ENCODE measurements at regions not wholly inside any gene's neighbourhood (a gene's known extent, or its start where the extent isn't known, plus 50 kb on each side); places are given as distances from the start of the nearest gene placed in this dataset.

GRCh38 chr17:63078707-63079106, 112.7 kb downstream of the TANC2 start:
- no peaks in the 10 kb centered on the region for H4K20me1 ChIP-seq (ENCODE audit: insufficient read depth, low read length, poor library complexity, severe bottlenecking)
- no peak overlapping the region for H3K4me3 ChIP-seq (ENCODE audit: low read length, poor library complexity, severe bottlenecking)
- H3F3A ChIP-seq (ENCODE audit: low read depth): no peaks in the 10 kb centered on the region
- H3K27me3 ChIP-seq (ENCODE audit: insufficient read depth, low read length, poor library complexity, severe bottlenecking): no peaks in the 10 kb centered on the region
- no peaks in the 10 kb centered on the region for H3K9me2 ChIP-seq (replicated peaks; ENCODE audit: low read depth, low read length)
- H3K9me3 ChIP-seq (ENCODE audit: insufficient read depth, low read depth, low read length): no peaks in the 10 kb centered on the region
- no peak overlapping the region for H2AFZ ChIP-seq (ENCODE audit: low read length)
- H3K9ac ChIP-seq (ENCODE audit: low read depth, low read length, poor library complexity, severe bottlenecking): no peak overlapping the region
- H3K4me2 ChIP-seq (ENCODE audit: low read depth, low read length, poor library complexity, severe bottlenecking): no peak overlapping the region
- peaks cover 4% of the 10 kb centered on the region for H3K4me1 ChIP-seq (ENCODE audit: insufficient read depth, low read length, poor library complexity, severe bottlenecking)
- H3K79me2 ChIP-seq (ENCODE audit: insufficient read depth, low read length): no peaks in the 10 kb centered on the region
- no peaks in the 10 kb centered on the region for H3K36me3 ChIP-seq (ENCODE audit: insufficient read depth, low read length)
- TF ChIP-seq EZH2phosphoT487 (IDR thresholded peaks at IDR 0.05; ENCODE audit: borderline replicate concordance) (no peak), CTCF (conservative IDR thresholded peaks at IDR 0.05; ENCODE audit: low read length) (no peak)

- Histone ChIP-seq H3K4me3 (ENCODE audit: low read length, poor library complexity, severe bottlenecking) (no peak overlapping the region), H3F3A (ENCODE audit: low read depth) (no peaks in the 10 kb centered on the region), H3K9me2 (replicated peaks; ENCODE audit: low read depth, low read length) (no peaks in the 10 kb centered on the region), H3K27me3 (ENCODE audit: insufficient read depth, low read length, poor library complexity, severe bottlenecking) (no peaks in the 10 kb centered on the region), H3K9me3 (ENCODE audit: insufficient read depth, low read depth, low read length) (no peaks in the 10 kb centered on the region), H3K79me2 (ENCODE audit: insufficient read depth, low read length) (no peaks in the 10 kb centered on the region), H3K4me2 (ENCODE audit: low read depth, low read length, poor library complexity, severe bottlenecking) (no peak overlapping the region), H3K4me1 (ENCODE audit: insufficient read depth, low read length, poor library complexity, severe bottlenecking) (peaks cover 4% of the 10 kb centered on the region), H3K36me3 (ENCODE audit: insufficient read depth, low read length) (no peaks in the 10 kb centered on the region), H4K20me1 (ENCODE audit: insufficient read depth, low read length, poor library complexity, severe bottlenecking) (no peaks in the 10 kb centered on the region), H3K9ac (ENCODE audit: low read depth, low read length, poor library complexity, severe bottlenecking) (no peak overlapping the region), H2AFZ (ENCODE audit: low read length) (no peak overlapping the region)
- TF ChIP-seq EZH2phosphoT487 (IDR thresholded peaks at IDR 0.05; ENCODE audit: borderline replicate concordance): no peak
- TF ChIP-seq CTCF (conservative IDR thresholded peaks at IDR 0.05; ENCODE audit: low read length): peak; percentile 57
These were observed 116.3 kb downstream of the TANC2 start for GRCh38 chr17:63082273-63082861.

GRCh38 chr17:63082952-63083351, 116.9 kb downstream of the TANC2 start:
- Histone ChIP-seq H3K79me2 (ENCODE audit: insufficient read depth, low read length) (no peaks in the 10 kb centered on the region), H3K9me2 (replicated peaks; ENCODE audit: low read depth, low read length) (no peaks in the 10 kb centered on the region), H3F3A (ENCODE audit: low read depth) (no peaks in the 10 kb centered on the region), H3K9me3 (ENCODE audit: insufficient read depth, low read depth, low read length) (no peaks in the 10 kb centered on the region), H3K9ac (ENCODE audit: low read depth, low read length, poor library complexity, severe bottlenecking) (no peak overlapping the region), H3K4me3 (ENCODE audit: low read length, poor library complexity, severe bottlenecking) (no peak overlapping the region), H3K27me3 (ENCODE audit: insufficient read depth, low read length, poor library complexity, severe bottlenecking) (no peaks in the 10 kb centered on the region), H3K36me3 (ENCODE audit: insufficient read depth, low read length) (no peaks in the 10 kb centered on the region), H4K20me1 (ENCODE audit: insufficient read depth, low read length, poor library complexity, severe bottlenecking) (no peaks in the 10 kb centered on the region), H3K4me1 (ENCODE audit: insufficient read depth, low read length, poor library complexity, severe bottlenecking) (peaks cover 4% of the 10 kb centered on the region), H2AFZ (ENCODE audit: low read length) (no peak overlapping the region), H3K4me2 (ENCODE audit: low read depth, low read length, poor library complexity, severe bottlenecking) (no peak overlapping the region)
- no peak for TF ChIP-seq CTCF (conservative IDR thresholded peaks at IDR 0.05; ENCODE audit: low read length)
